T1000 (cell line): ENCODE measurements at regions not wholly inside any gene's neighbourhood (a gene's known extent, or its start where the extent isn't known, plus 50 kb on each side); places are given as distances from the start of the nearest gene placed in this dataset.

ENCODE experiments used
- DNase-seq: peaks from one replicate; lab custom pipeline; 2025; ENCODE audit warnings: mixed read lengths; lab: John Stamatoyannopoulos, UW

DNA sequence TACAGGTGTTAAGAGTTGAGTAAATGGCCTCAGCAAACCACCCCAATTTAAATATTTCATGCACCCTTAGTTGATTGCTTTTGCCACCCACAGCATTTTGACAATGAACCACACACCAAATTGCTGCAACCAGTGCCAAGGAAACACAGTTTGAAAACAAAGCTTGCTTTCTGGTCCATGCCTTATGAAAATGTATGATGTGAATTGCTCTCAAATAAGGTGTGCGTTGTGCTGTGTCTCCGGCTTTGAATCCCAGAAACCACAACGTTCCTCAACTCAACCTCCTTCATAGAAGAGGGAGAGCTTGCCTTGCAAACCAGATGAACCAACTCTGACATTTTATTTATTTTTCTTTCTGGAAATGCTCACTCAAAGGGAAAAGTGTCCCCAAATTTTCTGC is 762.7 kb downstream of the TLE1 start:
- DNase-seq = no peak

DNA sequence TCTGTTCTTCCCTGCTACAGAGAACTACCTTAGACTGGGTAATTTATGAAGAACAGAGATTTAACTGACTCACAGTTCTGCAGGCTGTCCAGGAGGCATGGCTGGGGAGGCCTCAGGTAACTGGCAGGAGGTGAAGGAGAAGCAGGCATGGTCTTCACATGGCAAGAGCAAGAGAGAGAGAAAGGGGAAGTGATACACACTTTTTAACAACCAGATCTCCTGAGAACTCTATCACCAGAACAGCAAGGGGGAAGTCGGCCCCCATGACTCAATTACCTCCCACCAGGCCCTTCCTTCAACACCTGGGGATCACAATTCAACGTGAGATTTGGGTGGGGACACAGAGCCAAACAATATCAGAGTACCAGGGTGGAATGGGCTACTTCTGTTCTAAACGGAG is 766.8 kb downstream of the TLE1 start:
- DNase-seq = no peak

DNA sequence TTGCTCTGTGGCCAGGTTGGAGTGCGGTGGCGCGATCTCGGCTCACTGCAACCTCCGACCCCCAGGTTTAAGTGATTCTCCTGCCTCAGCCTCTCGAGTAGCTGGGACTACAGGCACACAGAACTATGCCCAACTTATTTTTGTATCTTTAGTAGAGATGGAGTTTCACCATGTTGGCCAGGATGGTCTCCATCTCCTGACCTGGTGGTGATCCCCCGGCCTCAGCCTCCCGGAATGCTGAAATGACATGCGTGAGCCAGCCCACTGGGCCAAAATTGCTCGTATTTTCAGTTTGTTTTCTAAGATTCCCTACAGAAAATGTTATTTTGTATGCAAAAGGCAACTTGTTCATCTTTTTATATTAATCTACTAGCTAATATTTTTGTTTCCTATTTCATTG is 782.6 kb downstream of the TLE1 start:
- no peak for DNase-seq

DNA sequence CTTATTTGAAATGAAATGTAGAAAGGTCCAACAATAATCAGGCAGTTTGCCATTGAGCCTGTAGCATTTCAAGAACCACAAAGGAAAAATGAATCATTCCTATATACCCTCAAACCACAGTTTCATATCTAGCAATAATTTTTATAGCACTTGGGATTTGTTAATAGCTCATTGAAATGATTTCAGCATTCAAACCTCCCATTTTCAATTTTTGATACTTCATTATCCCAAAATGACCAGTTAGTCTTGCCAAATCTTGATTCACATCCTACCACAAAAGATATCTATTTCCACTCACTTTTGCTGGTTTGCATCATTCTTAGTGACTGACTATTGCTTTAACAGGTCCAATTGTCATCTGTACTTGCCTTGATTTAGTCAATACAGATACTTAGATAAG is 790.1 kb downstream of the TLE1 start:
- DNase-seq = no peak

DNA sequence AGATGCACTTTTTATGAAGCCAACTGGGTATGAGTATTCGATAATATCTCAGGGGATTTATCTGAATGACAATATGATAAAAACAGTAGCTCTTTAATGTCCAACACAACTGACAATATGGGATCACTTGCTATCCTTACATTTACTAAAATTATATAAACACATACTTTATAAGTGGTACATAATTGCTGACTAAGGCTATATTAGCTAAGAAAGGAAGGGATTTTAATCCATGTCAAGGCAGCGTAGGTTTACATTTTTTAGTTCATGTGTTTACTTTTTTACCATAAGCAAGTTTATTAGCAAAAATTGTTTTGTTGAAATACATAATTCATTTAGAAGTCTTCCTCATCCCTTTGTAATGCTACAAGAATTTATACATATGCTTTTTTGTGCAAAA is 796.2 kb downstream of the TLE1 start:
- DNase-seq = no peak

DNA sequence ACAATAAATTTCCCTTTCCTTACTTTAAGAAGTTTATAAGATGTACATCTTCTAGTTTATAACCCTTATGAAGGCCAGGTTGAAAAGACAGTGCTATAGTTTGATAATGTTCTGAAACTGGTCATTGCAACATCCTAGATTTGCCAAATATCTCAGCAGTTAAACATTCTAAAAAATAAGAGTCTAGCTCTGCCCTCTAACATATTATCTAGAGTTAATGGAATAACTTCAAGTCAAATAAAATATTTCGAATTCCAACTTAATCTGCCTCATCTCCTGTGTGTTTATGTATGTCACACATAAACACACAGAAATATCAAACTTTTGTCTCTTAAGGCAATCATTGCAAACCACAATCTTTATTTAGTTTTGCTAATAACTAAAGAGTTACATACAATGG is 796.6 kb downstream of the TLE1 start:
- no peak for DNase-seq

DNA sequence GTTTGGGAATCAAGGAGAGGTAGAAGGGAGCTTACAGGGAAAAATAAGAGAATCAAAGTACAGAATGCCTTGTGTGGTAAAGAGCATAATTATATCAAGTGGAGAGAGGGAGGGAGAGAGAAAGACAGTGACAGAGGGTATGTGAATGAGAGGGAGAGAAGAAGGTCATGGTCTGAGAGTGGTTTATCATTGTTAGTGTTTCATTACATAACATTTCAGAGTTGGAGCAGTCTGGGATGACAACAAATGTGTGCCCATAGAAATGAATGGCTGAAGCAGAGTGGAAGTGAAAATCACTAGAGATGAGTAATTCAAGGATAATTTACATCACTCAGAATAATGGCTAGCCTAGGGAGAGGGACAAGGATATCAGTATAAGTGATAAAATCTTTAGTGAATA is 799.2 kb downstream of the TLE1 start:
- DNase-seq = no peak

DNA sequence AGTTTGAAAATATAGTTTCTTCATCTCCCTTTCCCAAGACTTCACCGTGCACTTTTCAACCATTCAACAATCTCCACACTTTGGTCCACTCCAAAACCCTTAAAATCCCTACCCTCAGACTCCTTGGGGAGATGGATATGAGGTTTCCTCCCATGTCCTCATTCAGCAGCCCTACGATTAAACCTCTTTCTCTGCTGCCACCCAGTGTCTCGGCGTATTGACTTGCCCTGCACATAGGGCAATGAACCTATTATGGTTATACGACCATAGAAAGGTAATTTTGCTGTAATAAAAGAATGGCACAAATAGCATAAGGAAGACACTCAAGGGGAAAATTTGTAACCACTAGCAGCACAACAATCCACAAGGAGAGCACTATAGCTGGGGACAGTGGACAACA is 803.5 kb downstream of the TLE1 start:
- DNase-seq = no peak

DNA sequence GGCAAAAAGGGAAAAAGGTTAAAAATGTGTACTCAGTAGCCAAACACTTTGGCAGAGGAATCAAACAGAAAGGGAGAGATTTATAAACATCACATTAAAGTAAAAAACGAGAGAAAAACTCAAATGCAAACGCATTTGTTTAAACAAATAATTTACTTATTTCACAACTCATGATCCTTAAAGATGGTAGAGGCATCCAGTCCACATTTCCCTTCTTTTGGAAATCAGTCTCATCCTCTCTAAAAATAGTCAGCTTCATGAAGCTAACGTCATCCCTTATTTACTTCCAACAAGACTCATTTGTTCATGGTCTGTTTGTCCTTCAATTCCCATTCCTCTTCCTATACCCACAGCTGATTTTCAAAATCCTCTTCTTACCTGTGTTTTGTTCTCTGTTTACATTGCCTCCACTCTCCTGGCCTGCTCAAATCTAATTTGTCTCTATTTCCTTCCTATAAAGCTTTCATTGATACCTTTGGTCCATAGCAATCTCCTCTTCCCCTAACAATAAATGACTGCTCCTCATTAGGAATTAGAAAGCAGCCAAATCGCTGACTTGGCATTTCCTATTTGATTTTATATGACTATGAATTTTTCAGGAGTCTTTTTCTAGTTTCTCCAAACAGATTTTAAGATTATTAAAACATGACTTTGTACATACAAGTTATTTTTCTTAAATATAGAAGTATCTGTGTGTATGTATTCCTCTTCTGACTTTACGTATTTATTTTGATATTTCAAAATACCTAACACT is 805.3 kb downstream of the TLE1 start:
- DNase-seq = no peak

DNA sequence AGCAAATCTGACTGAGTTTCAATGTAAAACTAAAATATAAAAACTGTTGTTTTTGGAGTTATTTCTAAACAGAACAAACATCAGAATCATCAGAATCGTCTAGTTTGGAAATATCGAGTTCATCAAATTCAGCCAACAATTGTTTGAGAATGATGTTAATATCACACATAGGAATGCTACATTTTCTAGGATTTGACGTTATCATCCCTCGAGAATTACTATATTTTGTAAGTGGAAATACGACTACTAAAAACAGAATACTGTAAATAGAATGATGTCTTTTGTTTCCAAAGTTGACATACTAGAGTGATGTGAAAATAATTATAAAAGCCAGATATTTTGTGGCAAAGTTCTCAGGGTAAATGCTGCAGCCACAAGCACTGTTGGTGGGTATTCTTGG is 805.9 kb downstream of the TLE1 start:
- DNase-seq = no peak

DNA sequence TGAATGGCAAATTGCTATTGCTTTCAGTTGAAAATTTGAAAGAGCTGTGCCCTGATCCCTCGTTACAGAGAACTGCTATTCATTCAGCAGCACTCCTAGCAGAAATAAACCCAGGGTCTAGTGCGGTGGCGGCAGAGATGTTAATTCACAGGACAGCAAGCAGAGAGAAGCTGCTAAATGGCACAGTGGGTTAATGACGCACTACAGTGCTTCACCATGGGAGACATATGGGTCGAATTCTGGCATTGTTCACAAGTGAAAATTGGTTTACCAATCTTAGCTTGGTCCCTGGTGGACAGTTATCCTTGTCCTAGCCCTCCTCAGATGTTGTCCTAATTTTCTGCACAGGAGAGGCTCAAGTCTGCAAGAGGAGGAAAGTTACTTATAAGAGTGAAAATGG is 807.4 kb downstream of the TLE1 start:
- DNase-seq = no peak

DNA sequence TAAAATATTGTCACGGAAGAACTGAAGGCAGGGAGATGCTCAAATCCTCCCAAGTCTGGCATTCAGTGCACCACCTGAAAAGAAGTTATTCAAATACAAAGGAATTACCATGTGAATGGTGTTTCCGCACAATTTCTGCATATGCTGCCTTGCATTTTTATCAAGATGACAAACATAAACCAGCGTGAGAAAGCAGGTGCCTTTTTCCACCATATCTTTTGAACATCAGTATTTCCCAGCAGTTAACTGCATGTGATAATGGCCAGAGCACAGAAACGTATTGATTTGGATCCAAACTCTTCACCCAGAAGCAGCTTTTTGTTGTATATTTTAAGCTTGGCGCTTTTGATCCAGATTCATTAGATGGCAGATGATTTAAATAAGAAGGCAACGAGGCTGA is 808.0 kb downstream of the TLE1 start:
- no peak for DNase-seq

DNA sequence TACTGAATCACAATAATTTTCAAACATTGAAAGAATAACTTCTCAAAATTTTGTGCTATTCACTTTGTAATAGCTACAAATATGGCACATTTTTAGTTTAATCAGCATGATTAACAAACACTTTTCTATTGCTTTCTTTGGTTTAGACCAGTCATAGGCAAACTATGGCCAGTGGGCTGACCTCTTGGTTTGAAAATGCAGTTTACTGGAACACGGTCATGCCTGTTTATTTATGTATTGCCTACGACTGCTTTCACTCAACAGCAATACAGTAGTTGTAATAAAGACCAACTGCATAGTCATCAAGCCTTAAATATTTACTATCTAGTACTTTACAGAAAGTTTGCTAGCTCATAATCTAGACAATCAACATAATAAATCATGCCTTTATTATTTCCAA is 810.8 kb downstream of the TLE1 start:
- no peak for DNase-seq

DNA sequence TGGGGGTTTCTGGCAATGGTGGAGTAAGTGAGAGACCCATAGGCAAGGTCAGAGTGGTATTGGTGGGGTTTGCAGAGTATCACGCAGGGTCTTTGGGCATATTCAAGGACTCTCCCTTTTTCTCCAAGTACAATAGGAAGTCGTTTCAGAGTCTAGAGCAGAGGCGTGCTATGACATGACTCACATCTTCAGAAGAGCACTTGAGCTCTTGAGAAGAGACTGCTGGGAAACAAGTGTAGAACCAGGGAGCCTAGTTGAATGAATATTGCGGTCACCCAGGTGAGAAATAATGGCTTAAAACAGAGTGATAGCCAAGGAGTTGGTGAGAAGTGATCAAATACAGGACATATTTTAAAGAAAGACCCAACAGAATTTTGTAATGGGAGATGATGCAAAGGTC is 813.4 kb downstream of the TLE1 start:
- DNase-seq = no peak

DNA sequence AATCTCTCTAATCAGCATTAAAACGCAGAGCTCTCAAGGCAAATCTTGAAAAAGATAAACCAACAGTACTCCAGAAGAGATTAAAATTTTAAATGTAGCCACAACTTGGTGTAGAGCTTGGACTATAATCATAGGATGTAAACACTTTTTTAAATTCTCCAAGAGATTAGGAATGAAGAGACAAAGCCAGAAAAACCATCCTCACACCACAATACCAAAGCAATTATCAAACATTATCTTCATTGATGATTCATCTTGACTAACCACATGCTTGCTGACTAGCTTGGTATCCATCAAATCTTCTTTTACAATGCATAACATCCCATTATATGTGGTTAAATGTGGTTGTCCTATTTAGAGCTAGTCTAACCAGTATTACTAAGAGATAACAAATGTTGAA is 815.1 kb downstream of the TLE1 start:
- DNase-seq = no peak

DNA sequence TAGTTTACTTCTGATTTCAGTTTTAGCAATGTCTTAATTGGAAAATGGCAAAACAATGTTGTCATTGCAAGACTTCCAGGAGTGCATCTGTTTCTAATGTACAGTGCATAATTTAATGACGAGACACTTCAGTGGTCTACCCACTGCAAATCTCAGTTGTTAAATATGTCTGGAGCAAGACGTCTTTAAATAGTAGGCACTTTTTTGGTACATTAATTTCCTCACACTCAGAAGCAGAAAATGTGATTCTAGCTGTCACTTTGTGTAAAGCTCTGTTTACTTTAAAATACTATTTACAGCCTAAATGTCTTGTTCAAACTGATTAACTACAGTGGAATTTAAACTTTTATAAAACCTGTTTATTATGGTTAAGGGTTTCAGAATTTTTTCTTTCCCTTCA is 815.5 kb downstream of the TLE1 start:
- no peak for DNase-seq

DNA sequence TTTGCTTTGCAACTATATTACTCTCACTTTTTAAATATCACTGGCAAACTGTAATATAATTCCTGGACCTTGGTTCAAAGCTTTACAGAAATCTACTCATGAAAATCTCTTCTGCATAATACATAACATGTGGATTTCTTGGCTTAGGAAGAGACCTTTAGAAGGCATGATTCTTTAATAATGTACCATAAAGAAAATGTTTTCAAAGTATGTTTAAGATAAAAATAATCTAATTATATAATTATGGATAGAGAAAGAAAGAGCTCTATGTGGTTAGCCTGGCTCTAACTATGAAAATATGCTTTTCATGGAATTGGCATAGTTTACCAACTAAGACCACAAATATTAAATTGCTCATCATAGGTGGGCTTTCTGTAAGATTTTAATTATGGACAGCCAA is 817.8 kb downstream of the TLE1 start:
- DNase-seq = no peak

DNA sequence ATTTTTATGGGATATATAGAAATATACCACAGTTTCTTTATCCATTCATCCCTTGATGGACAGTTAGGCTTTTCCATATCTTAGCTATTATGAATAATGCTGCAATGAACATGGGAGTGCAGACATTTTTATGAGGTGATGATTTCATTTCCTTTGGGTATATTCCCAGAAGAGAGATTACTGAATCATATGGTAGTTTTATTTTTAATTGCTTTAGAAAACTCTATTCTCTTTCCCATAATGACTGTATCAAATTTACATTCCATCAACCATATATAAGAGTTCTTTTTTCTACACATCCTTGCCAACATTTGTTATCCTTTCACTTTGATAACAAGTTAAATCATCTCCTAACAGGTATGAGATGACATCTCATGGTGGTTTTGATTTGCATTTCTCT is 821.6 kb downstream of the TLE1 start:
- no peak for DNase-seq

DNA sequence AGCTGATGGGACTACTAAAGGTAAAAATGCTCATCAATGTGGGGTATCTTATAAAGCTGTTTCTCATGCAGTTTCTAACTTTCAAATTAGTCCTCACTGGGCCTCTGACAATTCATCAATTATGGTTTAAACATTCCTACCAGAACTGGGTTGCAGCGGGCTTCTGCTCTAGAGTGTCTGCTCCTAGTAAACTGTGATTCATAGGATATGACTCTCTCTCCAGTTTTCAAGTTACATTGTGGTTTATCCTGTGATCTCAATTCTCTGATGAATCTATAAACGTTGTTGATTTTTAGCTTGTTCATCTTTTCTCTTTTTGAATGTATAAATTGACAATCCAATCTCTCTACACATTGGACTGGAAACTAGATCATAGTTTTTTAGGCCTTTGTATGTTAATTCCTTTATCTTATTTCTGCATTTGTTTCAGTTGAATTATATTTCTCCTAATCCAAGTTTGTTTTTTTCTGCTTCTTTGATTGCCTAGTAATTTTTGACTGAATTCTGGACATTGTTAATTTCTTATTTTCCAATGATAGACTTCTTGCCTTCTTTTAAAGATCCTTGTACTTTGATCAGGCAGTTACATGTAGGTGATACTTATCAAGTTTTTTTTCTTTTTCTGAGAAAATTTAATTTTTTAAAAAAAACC is 822.6 kb downstream of the TLE1 start:
- DNase-seq = no peak

DNA sequence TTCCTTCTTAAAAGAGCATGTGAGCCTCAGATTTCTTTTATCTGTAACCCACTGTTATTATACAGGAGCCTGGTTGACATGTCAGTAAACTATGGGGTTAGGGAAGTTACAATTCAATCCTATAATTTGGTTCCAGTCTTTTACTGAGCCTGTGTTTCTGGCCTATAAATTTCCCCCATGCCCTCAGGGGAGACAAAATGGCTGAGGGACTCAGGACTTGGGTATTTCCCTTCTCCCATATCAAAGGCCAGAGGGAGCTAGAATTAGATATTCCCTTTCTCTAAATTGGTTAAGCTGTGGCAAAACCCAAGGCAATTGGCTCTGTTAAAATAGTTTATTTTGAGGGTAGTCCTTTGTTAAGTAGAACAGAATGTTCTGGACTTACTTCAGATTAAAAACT is 823.2 kb downstream of the TLE1 start:
- DNase-seq = no peak

DNA sequence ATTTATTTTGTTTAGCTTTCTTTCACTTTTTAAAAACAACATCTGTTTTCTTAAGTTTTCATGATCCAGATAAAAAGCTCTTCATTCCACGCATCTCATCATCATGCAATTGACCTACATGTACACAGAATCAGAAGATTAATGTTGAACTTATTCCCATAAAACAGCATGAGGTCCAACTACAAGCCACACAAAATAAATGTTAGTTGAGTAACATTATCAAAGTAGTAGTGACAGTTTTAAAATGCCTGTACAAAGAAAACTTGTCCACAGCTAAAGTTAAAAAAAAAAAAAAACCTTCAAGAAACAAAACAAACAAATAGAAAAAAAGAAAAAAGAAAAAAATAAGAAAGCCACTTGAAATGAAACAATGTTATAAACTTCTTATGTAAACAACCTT is 846.3 kb downstream of the TLE1 start:
- DNase-seq = no peak

DNA sequence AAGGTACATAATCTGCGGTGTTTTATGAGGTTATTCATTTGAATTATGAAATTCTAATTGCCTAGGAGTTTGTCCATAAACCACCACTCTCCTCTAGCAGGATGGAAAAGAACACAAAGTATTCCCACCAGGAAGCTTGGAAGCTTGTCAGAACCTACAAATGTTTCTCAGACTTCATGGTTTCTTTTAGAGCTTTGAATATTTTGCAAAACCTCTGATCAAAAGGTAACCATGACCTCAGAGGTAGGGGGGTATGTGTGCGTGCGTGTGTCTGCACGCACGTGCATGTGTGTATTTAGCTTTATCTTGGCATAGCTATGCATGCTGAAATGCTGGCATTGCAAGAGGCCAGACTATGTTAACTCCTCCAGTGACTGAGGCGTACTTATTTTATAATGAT is 847.0 kb downstream of the TLE1 start:
- DNase-seq = no peak

DNA sequence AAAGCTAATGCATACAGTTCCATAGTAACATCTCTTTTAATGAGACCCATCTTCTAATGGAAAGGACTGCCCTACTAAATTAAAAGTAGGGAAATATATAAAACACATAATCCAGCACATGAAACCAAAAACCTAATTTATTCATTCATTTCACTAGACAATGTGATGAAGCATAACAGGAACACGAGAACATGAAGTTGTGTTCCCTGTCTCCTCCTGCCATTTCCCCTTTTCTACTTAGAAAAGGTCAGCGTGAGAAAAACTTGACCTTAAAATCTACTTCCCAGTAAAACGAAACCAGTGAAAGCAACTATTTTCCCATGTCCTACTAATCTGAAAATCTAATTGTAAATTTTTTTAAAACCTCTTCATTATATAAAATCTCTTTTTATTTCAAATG is 847.5 kb downstream of the TLE1 start:
- no peak for DNase-seq
